HCT116 (cell line): ENCODE measurements at regions not wholly inside any gene's neighbourhood (a gene's known extent, or its start where the extent isn't known, plus 50 kb on each side); places are given as distances from the start of the nearest gene placed in this dataset.

ENCODE experiments used
- ATAC-seq: fragments of 200-7000 bp; cut with Tn5 transposase; 2 replicates; pipeline ENCODE4 v1.9.1; 2020; ENCODE audit warnings: mild to moderate bottlenecking, moderate library complexity
- BruUV-seq: library from RNA; stranded (reverse); fragments of 400-500 nt; replicated peaks from 2 replicates; lab custom pipeline; 2021; lab: Mats Ljungman, UMichigan
- CTCF ChIA-PET: fragments of 300-600 bp; sonication (Branson Sonifier 250); formaldehyde crosslinking; loops from one replicate; lab custom pipeline; 2021; ENCODE audit warnings: antibody characterized with exemption; lab: Charles Lee
- POLR2A ChIA-PET: fragments of 300-600, 350-600 bp; sonication (Branson Sonifier 250); formaldehyde crosslinking; loops from one replicate; lab custom pipeline; 2021; ENCODE audit warnings: antibody characterized with exemption; lab: Charles Lee
- RAD21 ChIA-PET, 2 experiments: fragments of 300-600 bp; sonication (Branson Sonifier 250); formaldehyde crosslinking; loops; one replicate each; lab custom pipeline; 2023; ENCODE audit warnings: low total read pairs in 2 of 2; ENCODE audit not compliant: uncharacterized antibody in 2 of 2, unreplicated experiment in 2 of 2, low non-redundant PET in 1 of 2; lab: Charles Lee
- DNase-seq: peaks from one replicate; pipeline ENCODE4 v3.0.0-alpha.2; 2010; ENCODE audit warnings: low read depth, low spot score
- H2AFZ ChIP-seq: fragments of 200-600 bp; shearing (Covaris generic), sonication (generic); 2 replicates; pipeline ENCODE4 v1.6.1; 2017; ENCODE audit warnings: low read depth, mixed run types, mixed read lengths, antibody characterized with exemption, low read length; ENCODE audit not compliant: poor library complexity, severe bottlenecking
- H3K27ac ChIP-seq: 2 replicates; pipeline ENCODE4 v1.5.1; 2012; ENCODE audit warnings: low read depth, low read length
- H3K27me3 ChIP-seq: fragments of 200-600 bp; sonication (generic); 2 replicates; pipeline ENCODE4 v1.6.1; 2016; ENCODE audit warnings: mixed run types, low read length, mixed read lengths; ENCODE audit not compliant: insufficient read depth
- H3K36me3 ChIP-seq, 2 experiments: fragments of 200-500 bp in 1 of 2; fragments of 200-600 bp in 1 of 2; sonication (Bioruptor generic) in 1 of 2; sonication (generic) in 1 of 2; 2 replicates each; pipeline versions ENCODE4 v1.5.1 to v1.6.1; 2014 to 2016; ENCODE audit warnings: low read length in 2 of 2, inconsistent platforms in 1 of 2, mixed read lengths in 1 of 2, mixed run types in 1 of 2; ENCODE audit not compliant: insufficient read depth in 2 of 2, control insufficient read depth in 1 of 2
- H3K4me1 ChIP-seq, 2 experiments: fragments of 200-600 bp in 1 of 2; sonication (generic) in 1 of 2; 2 replicates each; pipeline versions ENCODE4 v1.5.1 to v1.6.1; 2012 to 2017; ENCODE audit warnings: low read length in 2 of 2, inconsistent platforms in 1 of 2, mild to moderate bottlenecking in 1 of 2, mixed read lengths in 1 of 2, mixed run types in 1 of 2, moderate library complexity in 1 of 2; ENCODE audit not compliant: insufficient read depth in 2 of 2, control insufficient read depth in 1 of 2
- H3K4me2 ChIP-seq: fragments of 200-600 bp; sonication (generic); 2 replicates; pipeline ENCODE4 v1.6.1; 2017; ENCODE audit warnings: mixed run types, low read length, mixed read lengths
- H3K4me3 ChIP-seq, 2 experiments: fragments of 200-600 bp in 1 of 2; sonication (generic) in 1 of 2; replicated peaks in 1 of 2; 2 replicates each; pipeline ENCODE4 v1.5.1; 2011 to 2016; ENCODE audit warnings: low read length in 2 of 2, control low read depth in 1 of 2, low read depth in 1 of 2, mild to moderate bottlenecking in 1 of 2, mixed read lengths in 1 of 2, mixed run types in 1 of 2
- H3K79me2 ChIP-seq: fragments of 200-600 bp; sonication (generic); 2 replicates; pipeline ENCODE4 v1.6.1; 2017; ENCODE audit warnings: mild to moderate bottlenecking, mixed run types, low read length, moderate library complexity, mixed read lengths; ENCODE audit not compliant: insufficient read depth
- H3K9ac ChIP-seq: fragments of 200-600 bp; sonication (generic); 2 replicates; pipeline ENCODE4 v1.6.1; 2016; ENCODE audit warnings: low read length, mixed read lengths
- H3K9me2 ChIP-seq: fragments of 200-600 bp; sonication (generic), shearing (Covaris generic); 2 replicates; pipeline ENCODE4 v1.6.1; 2017; ENCODE audit warnings: mixed run types, mild to moderate bottlenecking, moderate library complexity; ENCODE audit not compliant: insufficient read depth
- H3K9me3 ChIP-seq, 2 experiments: fragments of 200-500 bp in 1 of 2; fragments of 200-600 bp in 1 of 2; sonication (Bioruptor generic) in 1 of 2; sonication (generic) in 1 of 2; 2 replicates each; pipeline ENCODE4 v1.6.1; 2014 to 2017; ENCODE audit warnings: low read length in 2 of 2, mixed read lengths in 2 of 2, inconsistent platforms in 1 of 2, low read depth in 1 of 2, mild to moderate bottlenecking in 1 of 2, mixed run types in 1 of 2, moderate library complexity in 1 of 2; ENCODE audit not compliant: control insufficient read depth in 1 of 2, insufficient read depth in 1 of 2
- H4K20me1 ChIP-seq: fragments of 200-600 bp; sonication (generic), shearing (Covaris generic); 2 replicates; pipeline ENCODE4 v1.6.1; 2017; ENCODE audit warnings: mixed run types, mild to moderate bottlenecking, moderate library complexity; ENCODE audit not compliant: insufficient read depth
- CTCF ChIP-seq, 3 experiments: fragments of 200-600 bp in 1 of 3; sonication (generic) in 1 of 3; IDR thresholded peaks in 2 of 3; conservative IDR thresholded peaks in 1 of 3; 2 replicates each; pipeline ENCODE4 v1.5.1; 2012 to 2017; ENCODE audit warnings: low read depth in 2 of 3, low read length in 2 of 3, antibody characterized with exemption in 1 of 3, borderline replicate concordance in 1 of 3, control low read depth in 1 of 3, mild to moderate bottlenecking in 1 of 3, mixed read lengths in 1 of 3, mixed run types in 1 of 3, moderate library complexity in 1 of 3; ENCODE audit not compliant: insufficient read depth in 1 of 3
- REST ChIP-seq: IDR thresholded peaks from 2 replicates; pipeline ENCODE4 v1.6.1; 2012; ENCODE audit warnings: low read depth
- SP1 ChIP-seq: IDR thresholded peaks from 2 replicates; pipeline ENCODE4 v1.6.1; 2012; ENCODE audit warnings: low read depth
- SRF ChIP-seq: IDR thresholded peaks from 2 replicates; pipeline ENCODE4 v1.6.1; 2012; ENCODE audit warnings: low read depth
- intact Hi-C: fragments of 100-400 bp; cut with micrococcal nuclease; formaldehyde crosslinking; loops from 2 replicates; pipeline ENCODE4 v1.10.0; 2022

- H3K27ac ChIP-seq = no peak overlapping the region
- RAD21 ChIA-PET = no interaction called here
- H3K4me1 ChIP-seq = no peaks in the 10 kb centered on the region
- no peak overlapping the region for H3K4me3 ChIP-seq
- no peak overlapping the region for H3K9ac ChIP-seq
- no peaks in the 10 kb centered on the region for H3K79me2 ChIP-seq
- H3K27me3 ChIP-seq = no peaks in the 10 kb centered on the region
- no peak overlapping the region for H2AFZ ChIP-seq
- intact Hi-C loops = no loop called here
- POLR2A ChIA-PET = no interaction called here
- no peaks in the 10 kb centered on the region for H3K9me3 ChIP-seq
- no peak overlapping the region for H3K4me2 ChIP-seq
- CTCF ChIA-PET = no interaction called here
- TF ChIP-seq SRF (no peak), CTCF (IDR thresholded peaks at IDR 0.05 in 2 of 3, conservative IDR thresholded peaks at IDR 0.05 in 1 of 3; ENCODE audit: borderline replicate concordance in 1 of 3, insufficient read depth in 1 of 3, low read depth in 2 of 3, low read length in 2 of 3) (no peak), SP1 (no peak), REST (no peak)
- DNase-seq (no peak), ATAC-seq (no peak)
- no TSS peak for BruUV-seq
- no peaks in the 10 kb centered on the region for H4K20me1 ChIP-seq
- no peaks in the 10 kb centered on the region for H3K9me2 ChIP-seq
- no peaks in the 10 kb centered on the region for H3K36me3 ChIP-seq
Observed at GRCh38 chr2:188677142-188677541, 297.0 kb upstream of the COL3A1 start.
